ENCODE measurements at regions not wholly inside any gene's neighbourhood (a gene's known extent, or its start where the extent isn't known, plus 50 kb on each side); places are given as distances from the start of the nearest gene placed in this dataset.

GRCh38 chr3:99366663-99367429, 271.5 kb upstream of the COL8A1 start:
- DNase-seq (ENCODE audit: low spot score) = no peak

GRCh38 chr3:99365979-99366378, 272.4 kb upstream of the COL8A1 start:
- no peak for DNase-seq (ENCODE audit: low spot score)

- DNase-seq (ENCODE audit: low spot score) = no peak
Observed at GRCh38 chr3:99365396-99365795, 273.0 kb upstream of the COL8A1 start.

DNA sequence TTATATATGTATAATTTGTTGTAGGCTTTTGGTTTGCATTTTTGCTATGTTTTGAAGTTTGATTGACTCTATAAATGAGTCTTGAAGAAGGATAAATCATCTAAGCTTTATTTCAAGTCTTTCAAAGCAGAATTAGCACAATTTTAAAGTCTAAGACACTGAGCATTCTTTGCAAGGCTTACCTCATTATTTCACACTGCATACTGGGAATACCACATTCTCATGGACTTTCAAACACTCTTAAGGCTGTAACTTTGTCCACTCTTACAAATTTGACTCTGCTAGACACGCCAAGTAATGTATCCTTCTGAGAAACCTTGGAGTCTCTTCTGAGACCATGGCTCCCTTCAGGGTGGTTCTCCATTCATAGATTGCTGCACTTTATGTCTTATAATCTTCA, 281.3 kb upstream of the COL8A1 start:
- no peak for DNase-seq (ENCODE audit: low spot score)

- DNase-seq (ENCODE audit: low spot score) = no peak
Observed at GRCh38 chr3:99356696-99357095, 281.7 kb upstream of the COL8A1 start.

DNA sequence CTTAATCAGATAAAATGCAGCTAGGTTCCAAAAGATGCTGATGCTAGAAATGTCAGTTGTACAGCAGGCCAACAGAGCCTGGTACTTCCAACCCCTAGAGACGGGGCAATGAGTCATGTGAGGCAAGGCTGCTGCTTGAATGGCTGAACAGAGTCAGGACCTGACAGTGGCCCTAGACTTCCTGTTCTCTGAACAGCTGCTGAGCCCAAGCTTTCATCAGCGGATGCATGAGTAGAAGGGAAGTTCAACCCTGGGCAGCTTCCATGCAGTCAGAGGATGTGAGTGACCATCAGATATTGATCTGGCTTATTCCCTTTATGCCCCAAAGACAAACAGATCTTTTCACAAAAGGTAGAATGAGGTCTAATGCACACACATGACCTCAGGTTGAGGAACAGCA, 282.9 kb upstream of the COL8A1 start:
- DNase-seq (ENCODE audit: low spot score) = no peak

DNA sequence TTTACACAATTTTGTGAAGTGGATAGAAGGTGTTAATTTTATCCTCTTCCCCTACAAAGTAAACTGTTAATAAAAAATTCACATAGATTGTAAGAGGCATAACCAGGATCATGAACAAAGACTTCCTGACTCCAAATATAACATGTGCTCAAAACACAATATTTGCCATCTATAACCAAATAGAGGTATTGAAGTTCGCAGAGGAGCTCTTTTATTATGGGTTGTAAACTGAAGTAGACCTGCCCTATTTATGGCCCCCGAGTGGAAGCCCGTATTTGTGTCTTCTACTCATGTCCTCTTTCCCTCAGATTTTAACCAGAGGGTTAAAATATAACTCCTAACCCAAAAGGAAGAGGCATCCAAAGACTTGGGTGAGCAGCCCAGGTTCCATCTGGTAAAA, 285.6 kb upstream of the COL8A1 start:
- DNase-seq (ENCODE audit: low spot score) = no peak

GRCh38 chr3:99351122-99351521, 287.3 kb upstream of the COL8A1 start:
- DNase-seq (ENCODE audit: low spot score) = no peak

GRCh38 chr3:99348451-99348850, 289.9 kb upstream of the COL8A1 start:
- no peak for DNase-seq (ENCODE audit: low spot score)

DNA sequence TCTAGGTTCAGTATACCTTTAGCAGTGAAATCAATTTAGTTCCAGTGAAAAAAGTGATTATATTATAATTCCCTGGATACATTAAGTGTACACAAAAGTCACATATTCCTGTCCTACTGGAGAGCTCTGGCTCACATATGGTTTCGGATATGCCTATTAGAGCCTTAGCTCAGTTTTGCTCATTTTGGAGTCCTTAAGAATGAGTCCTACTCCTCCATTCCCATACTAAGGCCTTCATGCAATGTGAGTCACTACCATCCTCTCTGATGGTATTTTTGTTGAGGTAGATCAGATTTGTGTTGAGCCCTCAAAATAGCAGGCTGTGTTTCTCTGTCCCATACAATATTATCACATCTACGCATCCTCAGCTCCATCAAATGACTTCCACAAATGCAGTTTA, 294.2 kb upstream of the COL8A1 start:
- no peak for DNase-seq (ENCODE audit: low spot score)

GRCh38 chr3:99342383-99342782, 296.0 kb upstream of the COL8A1 start:
- DNase-seq (ENCODE audit: low spot score) = no peak

- DNase-seq (ENCODE audit: low spot score) = no peak
Observed at GRCh38 chr3:99339222-99339621, 299.2 kb upstream of the COL8A1 start.

DNA sequence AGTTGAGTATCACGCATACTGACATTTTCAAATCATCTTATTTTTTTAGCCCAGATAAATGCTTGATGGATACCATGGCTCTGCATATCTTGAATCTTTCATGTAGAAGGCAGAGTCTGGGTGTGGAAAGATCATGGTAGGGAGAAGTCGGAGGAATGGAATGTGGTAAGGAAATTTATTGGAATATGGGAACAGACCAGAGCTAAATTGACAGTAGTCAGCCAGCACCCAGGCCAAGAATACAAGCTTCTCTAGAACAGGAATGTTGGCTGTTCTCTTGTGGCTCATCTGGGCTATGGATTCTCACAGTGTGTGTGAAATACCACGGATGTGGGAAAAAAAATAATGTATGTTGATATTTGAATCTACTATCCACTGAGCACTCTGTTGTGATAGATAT, 305.7 kb upstream of the COL8A1 start:
- no peak for DNase-seq (ENCODE audit: low spot score)

DNA sequence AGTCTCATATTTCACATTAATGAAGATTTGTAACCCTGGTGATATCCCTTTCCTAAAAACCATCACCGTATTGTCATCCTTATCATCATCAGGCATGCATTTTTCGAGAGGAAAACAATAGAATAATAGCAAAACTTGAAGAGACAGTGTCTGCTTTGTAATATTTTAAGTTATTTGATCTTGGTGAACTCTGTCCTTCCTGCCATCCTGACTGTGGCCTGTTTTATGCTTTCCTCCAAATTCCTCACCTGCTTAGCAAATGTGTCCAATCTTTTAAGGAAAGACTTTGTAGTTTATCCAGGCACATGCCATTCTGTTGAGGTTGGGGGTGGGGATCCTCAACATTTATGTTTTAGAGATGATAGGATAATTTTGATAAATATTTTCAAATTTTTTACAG, 306.1 kb upstream of the COL8A1 start:
- DNase-seq (ENCODE audit: low spot score) = no peak

DNA sequence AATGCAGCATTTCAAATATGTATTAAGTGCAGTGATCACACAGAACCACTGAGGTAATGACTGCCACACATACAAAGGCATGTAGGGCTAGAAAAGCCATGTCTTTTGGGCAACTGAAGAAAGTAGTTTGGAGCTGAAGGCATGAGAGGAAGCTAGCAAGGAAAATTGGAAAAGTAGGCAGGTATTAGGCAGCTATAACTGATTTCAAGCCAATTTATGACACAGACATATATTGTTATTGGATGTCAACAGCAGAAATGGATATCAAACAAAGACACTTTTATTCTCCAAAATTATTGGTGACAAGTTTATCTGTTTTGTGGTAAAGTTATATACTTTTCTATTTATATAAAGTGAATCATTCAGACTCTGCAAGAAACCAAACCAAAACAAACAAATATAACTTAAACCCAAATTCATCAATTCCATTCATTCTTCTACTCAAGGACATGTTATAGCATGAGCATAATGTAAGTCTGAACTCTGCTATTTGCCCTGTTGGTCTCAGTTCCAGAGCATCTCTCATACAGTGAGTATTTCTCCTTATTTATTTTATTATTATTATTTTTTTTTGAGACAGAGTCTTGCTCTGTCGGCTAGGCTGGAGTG, 307.4 kb upstream of the COL8A1 start:
- no peak for DNase-seq (ENCODE audit: low spot score)

- no peak for DNase-seq (ENCODE audit: low spot score)
Observed at GRCh38 chr3:99330281-99330680, 308.1 kb upstream of the COL8A1 start.

DNA sequence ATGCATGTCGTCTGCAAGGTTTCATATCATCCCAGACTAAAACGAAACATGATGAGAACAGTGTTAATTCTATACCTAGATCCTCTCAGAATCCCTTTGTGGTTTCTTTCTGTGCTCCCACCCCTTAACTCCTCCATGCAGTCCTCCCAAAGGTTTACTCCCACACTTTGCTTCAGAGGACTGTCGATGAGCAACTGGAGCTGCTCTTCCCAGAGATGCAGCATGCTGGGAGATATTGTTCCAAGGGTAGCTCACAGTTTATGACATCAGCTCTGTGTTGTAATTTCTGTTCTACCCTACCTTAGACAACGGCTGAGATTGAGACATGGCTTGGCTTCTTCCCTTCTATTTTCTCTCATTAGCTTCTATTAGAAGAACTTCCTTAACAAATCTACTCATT, 313.0 kb upstream of the COL8A1 start:
- DNase-seq (ENCODE audit: low spot score) = no peak

DNA sequence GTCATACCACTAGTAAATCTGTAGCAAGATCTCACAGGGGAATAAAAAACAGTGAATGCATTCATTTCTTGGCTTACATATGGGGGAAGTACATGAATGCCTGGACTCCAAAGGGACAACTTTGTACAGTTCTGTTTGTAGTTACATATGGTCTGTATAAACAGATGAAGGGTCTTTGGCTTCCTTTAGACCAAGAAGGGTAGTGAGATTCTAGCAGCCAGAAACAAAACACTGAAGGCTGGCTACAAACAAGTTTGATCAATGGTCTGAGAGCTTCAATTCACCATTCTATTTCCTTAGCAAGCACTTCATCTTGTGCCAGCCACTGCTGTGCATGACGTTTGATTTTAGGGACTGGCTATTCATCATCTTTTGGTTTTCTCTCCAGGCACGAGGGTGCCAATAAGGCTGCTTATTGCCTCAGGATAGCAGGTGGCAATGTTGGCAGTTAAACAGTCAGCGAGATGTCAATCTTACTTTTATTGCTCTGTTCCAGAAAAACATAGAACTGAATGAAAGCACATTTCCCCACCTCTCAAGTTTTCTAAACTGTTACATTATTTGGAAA, 313.7 kb upstream of the COL8A1 start:
- no peak for DNase-seq (ENCODE audit: low spot score)

DNA sequence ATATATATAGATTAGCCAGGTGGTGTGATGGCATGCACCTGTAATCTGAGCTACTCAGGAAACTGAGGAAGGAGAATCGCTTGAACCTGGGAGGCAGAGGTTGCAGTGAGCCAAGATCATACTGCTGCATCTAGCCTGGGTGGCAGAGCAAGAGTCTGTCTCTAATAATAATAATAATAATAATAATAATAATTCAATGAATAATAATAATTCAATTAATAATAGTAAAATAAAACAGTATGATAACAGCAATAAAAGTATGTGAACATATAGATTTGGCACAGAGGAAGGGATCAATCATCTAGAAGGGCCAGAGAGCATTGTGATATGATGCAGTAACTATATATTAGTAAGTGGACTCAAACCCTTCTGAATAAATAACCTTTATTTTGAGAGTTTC, 314.5 kb upstream of the COL8A1 start:
- DNase-seq (ENCODE audit: low spot score) = no peak

DNA sequence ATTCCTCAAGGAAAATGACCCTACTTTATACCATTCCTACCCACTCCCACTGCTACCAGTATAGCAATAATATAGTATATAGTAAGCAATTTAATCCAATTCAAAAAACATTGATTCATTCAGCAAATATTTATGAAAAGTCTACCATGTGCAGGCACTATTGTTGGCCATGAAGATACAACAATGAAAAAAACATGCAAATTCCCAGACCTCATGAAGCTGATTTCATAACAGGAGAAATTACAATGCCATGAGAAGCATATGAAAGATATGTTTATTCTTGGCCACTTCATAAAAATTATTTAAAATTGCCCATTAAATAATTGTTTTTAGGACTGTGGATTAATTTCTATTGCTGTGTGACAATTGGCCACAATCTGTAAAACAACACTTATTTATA, 315.8 kb upstream of the COL8A1 start:
- DNase-seq (ENCODE audit: low spot score) = no peak

DNA sequence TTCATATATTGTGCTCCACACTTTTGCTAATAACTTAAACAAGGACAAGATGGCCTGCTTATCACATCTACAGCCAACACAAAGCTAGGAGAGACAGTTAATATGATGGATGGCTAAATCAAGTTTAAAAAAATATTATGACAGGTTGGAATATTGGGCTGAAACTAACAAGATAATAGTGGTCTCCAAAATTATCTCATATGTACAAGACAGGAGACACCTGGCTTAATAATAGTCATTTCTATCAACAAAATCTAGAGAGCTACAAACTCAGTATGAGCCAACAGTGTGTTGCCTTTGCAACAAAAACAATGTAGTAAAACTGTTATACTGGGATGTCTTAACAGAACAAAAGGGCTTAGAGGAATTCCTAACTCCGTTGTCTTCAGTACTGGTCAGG, 317.1 kb upstream of the COL8A1 start:
- no peak for DNase-seq (ENCODE audit: low spot score)

- no peak for DNase-seq (ENCODE audit: low spot score)
Observed at GRCh38 chr3:99319961-99320360, 318.4 kb upstream of the COL8A1 start.

GRCh38 chr3:99319450-99319849, 318.9 kb upstream of the COL8A1 start:
- no peak for DNase-seq (ENCODE audit: low spot score)

DNA sequence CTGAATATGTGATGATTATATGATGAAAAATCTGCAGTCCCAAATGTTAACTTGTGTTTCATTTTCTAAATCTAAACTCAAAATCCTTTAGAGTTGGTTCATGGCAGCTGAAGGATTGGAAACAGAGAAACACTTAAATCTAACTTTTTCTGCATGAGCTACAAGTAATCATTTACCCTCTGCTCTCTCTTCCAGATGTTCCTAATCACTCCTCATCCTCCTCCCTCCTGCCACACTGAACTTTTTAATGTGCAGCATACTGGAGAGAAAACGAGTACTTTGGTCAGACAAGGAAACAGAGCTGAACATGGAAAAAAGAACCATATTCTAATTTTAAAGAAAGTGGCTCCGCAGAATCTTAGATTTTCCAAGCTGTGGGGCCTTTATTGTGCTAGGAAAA, 321.2 kb upstream of the COL8A1 start:
- no peak for DNase-seq (ENCODE audit: low spot score)

Data from hematopoietic multipotent progenitor cell treated with erythropoietin and hydrocortisone succinate and interleukin-3 and kit ligand, for 15 days (in vitro differentiated cells).